Activated CD4-positive, alpha-beta T cell treated with anti-CD3 and anti-CD28 coated beads, Interleukin-2, amount 50 U/mL, for 16 hours (primary cell): ENCODE measurements at regions not wholly inside any gene's neighbourhood (a gene's known extent, or its start where the extent isn't known, plus 50 kb on each side); places are given as distances from the start of the nearest gene placed in this dataset.
"Not testable (repeated sequence)": the region's sequence is repeated elsewhere in the genome, so short reads cannot be mapped to it uniquely, and the experiment has no call there.

Source experiments
- DNase-seq: peaks from one replicate; pipeline ENCODE4 v3.0.0-alpha.2; 2020

DNA sequence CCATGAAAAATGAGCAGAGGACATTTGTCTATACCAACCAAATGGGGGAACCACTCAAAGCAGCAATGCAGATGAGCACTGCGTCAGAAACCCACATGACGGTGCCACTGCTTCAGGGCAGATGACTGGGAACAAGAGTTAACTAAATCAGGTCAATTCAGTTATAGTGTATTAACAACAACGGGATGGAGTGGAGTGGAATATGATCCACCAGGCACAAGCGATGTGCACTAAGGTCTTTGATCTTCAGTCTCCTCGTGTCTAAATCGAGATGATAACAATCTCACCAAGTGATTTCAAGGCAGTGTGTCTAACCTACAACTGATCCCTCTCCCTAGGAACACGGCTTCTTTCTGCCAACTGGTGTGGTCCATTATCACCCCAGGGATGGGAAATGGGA lies 269.0 kb downstream of the RAD51AP2 start:
- DNase-seq = no peak

- no peak for DNase-seq
These were observed 272.3 kb downstream of the RAD51AP2 start for GRCh38 chr2:17245906-17246305.

DNA sequence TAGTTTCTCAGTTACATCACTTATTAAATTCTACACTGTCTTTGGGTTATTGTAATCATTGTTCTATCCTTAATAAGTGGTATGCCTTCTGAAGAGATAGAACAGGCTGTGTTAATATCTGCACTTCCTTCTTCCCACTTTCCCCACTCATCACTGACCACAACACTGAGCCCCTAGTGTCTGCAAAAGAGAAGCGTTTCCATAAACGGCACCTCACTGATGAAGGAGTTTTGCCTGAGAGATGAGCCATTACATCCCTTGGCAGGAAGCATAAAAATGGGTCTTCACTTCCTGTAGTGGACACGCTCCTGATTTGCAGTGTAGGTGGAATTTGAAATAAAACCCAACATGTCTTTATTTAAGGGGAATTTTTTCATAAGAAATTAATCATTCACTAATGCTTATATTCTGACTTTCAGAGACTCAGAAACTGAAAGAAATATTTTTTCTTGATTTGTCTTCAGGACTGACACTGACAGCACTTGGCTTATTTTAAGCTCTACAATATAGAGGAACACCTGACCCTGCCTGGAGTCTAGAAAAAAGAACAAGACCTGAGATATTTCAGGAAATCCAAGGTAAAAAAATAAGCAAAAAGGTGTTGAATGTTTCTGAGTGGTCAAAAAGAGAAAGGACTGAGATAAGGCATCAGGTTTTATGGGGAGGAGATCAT lies 275.3 kb downstream of the RAD51AP2 start:
- DNase-seq = no peak

GRCh38 chr2:17239550-17239949 lies 278.7 kb downstream of the RAD51AP2 start:
- no peak for DNase-seq

DNA sequence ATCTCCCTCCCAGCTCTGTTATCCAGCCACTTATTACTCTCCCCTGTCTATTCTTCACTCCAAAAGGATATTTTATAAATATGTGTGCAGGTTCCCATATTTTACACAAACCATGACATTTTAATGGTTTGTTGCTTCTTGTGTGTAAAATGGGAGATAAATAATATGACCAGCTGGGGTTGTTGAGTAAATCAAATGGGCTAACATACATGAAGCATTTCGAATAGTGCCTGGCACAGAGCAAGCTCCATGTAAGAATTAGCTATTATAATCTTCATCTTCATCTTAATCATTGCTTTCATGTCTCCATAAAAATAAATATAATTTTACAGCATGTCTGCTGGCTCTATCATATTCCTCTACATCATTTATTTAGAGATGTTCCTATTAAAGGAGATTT lies 283.1 kb downstream of the RAD51AP2 start:
- no peak for DNase-seq

GRCh38 chr2:17232776-17233556 lies 285.3 kb downstream of the RAD51AP2 start:
- no peak for DNase-seq

- DNase-seq = no peak
These were observed 286.8 kb downstream of the RAD51AP2 start for GRCh38 chr2:17231394-17231965.

GRCh38 chr2:17229414-17229813 lies 288.8 kb downstream of the RAD51AP2 start:
- no peak for DNase-seq

GRCh38 chr2:17228461-17228860 lies 289.8 kb downstream of the RAD51AP2 start:
- DNase-seq = no peak

- DNase-seq = no peak
These were observed 290.4 kb downstream of the RAD51AP2 start for GRCh38 chr2:17227856-17228255.

- DNase-seq = no peak
These were observed 291.2 kb downstream of the RAD51AP2 start for GRCh38 chr2:17226941-17227490.

GRCh38 chr2:17223211-17223610 lies 295.0 kb downstream of the RAD51AP2 start:
- no peak for DNase-seq

DNA sequence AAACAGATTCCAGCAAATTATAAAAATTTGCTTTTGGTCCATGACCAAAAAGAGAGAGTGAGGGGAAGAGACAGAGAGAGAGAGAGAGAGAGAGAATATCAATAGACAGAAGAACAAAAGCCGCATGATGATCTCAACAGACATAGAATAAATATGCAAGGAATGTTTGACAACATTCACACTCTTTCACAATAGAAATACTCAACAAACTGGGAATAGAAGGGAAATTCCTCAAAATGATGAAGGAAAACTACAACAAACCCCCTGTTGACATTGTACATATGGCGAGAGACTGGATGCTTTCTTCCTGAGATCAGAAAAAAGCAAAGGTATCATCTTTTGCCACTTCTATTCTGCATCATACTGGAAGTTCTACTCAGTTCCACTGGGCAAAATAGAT lies 309.7 kb downstream of the RAD51AP2 start:
- no peak for DNase-seq

DNA sequence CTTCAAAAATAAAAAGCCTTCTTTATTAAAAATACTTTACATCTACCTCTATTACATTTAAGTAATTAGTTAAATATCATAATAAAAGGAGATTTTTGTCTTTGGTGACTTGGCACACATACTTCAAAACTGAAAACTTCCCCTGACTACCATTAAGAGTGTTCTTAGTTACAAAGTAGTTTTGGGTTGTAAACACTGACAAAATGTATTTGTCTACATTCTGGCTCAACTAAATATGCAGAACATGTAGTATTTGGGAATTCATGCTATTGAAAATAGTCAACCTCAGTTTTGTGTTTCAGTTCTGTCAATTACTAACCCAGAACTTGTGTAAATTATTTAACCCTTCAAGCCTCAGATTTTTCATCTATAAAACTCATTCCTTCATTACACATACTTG lies 311.5 kb downstream of the RAD51AP2 start:
- DNase-seq = no peak

- not testable (repeated sequence) for DNase-seq
These were observed 314.0 kb downstream of the RAD51AP2 start for GRCh38 chr2:17204214-17204613.

GRCh38 chr2:17202628-17203027 lies 315.6 kb downstream of the RAD51AP2 start:
- DNase-seq = not testable (repeated sequence)

DNA sequence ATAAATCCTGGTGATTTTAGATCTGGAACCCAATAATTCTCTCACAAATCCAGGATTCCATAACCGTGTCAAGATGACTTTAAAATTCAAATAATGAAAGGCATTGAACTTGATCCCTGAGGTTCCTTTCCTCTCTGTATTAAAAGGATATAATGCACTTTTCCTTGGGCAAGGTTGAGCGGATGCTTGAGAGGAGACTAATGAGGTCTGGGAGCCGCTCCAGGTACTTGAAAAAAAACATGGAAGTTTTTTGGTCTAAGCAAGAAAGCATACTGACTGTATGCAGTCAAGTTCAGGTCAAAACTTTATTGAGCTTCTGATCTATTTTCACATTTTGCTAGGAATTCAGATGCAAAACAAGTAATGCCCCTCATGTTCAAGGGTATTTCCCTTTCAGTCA lies 318.5 kb downstream of the RAD51AP2 start:
- DNase-seq = no peak

- DNase-seq = no peak
These were observed 321.9 kb downstream of the RAD51AP2 start for GRCh38 chr2:17196380-17196779.

GRCh38 chr2:17195016-17195415 lies 323.2 kb downstream of the RAD51AP2 start:
- no peak for DNase-seq

GRCh38 chr2:17194083-17194482 lies 324.2 kb downstream of the RAD51AP2 start:
- no peak for DNase-seq

- DNase-seq = not testable (repeated sequence)
These were observed 324.8 kb downstream of the RAD51AP2 start for GRCh38 chr2:17193433-17193890.

- no peak for DNase-seq
These were observed 327.0 kb downstream of the RAD51AP2 start for GRCh38 chr2:17191223-17191622.

DNA sequence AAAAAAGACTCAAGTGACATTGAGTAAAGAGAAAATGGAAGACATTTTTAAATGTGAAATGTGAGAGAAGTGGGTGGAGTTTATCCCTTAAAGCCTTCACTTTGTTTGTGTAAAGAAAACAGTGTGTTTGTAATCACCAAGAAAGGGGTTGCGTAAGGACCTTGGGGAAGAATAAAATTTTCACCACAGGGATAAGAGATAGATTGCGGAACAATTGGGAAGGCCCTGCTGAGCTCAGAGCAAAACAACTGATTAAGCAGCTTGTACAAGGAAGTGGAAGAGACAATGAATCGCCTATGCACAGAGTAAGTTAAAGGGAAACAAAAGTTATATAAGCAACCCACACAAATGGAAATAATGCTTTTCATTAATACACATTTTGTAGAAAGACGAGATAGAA lies 327.7 kb downstream of the RAD51AP2 start:
- no peak for DNase-seq

DNA sequence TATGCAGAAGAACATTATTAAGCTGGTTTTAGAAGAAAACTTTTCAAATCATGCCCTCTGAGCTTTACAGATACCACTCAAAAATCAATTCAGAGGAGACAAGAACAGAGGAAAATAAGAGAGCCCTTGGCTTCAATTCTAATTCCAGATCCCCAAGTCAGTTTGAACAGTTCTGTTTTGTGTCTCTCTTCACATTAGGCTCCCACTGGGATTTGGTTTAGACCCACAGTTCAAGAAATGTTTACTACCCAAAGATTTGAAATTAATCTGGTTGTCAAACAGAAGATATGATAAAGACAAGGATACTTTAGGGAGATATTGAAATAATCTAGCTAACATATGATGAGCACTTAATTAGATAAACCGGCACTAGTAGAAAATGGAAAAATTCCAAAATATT lies 329.5 kb downstream of the RAD51AP2 start:
- no peak for DNase-seq
